ENCODE measurements at regions not wholly inside any gene's neighbourhood (a gene's known extent, or its start where the extent isn't known, plus 50 kb on each side); places are given as distances from the start of the nearest gene placed in this dataset.

DNA sequence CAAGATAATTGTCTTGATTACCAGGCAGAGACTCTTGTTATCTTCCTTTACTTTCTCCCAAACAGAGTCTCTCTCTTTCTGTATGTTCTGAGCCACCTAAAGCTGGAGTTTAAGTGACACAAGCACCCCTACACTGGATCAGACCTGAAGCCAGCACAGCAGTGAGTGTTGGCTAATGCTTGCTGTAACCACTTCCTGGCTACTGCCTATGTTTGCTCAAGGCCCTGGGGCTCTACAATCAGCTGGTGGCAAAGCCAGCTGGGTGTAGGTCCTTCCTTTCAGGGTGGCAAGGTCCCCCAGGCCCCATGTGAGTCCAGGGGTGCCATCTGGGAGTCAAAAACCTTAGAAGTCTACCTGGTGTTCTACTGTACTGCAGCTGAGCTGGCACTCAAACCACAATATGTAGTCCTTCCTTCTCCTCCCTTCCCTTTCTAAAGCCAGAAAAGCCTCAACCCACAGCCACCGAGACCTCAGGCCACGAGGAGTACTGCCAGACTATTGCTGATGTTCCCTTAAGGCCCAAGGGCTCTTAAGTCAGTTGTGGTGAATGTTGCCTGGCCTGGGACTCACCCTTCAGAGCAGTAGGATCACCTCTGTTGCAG lies 416.3 kb downstream of the ADRA2A start:
- intact Hi-C loops (cut with micrococcal nuclease): no loop called here

DNA sequence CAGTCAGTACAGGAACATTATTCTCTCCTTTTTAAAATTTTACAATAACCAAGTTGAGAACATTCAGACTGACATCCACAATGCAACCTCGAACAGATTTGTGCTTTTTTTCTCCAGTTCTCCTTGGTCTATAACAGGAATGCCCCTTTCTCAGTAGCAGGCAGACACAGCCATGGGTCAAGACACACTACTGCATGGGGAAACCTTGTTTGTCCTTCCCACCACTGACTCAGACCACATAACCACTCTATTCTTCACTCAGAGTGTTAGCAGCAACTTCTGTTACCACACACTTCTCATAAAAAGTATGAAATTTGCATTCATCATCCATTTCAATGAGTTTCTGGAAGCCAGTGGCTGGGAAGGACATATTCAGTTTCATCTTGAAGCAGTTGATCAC lies 421.7 kb downstream of the ADRA2A start:
- intact Hi-C loops (cut with micrococcal nuclease): no loop called here

GRCh38 chr10:111504376-111504775 lies 427.5 kb downstream of the ADRA2A start:
- intact Hi-C loops (cut with micrococcal nuclease): no loop called here

- intact Hi-C loops (cut with micrococcal nuclease): no loop called here
Observed at GRCh38 chr10:111506266-111507034, 429.6 kb downstream of the ADRA2A start.

- intact Hi-C loops (cut with micrococcal nuclease): no loop called here
Observed at GRCh38 chr10:111511751-111512150, 434.9 kb downstream of the ADRA2A start.

DNA sequence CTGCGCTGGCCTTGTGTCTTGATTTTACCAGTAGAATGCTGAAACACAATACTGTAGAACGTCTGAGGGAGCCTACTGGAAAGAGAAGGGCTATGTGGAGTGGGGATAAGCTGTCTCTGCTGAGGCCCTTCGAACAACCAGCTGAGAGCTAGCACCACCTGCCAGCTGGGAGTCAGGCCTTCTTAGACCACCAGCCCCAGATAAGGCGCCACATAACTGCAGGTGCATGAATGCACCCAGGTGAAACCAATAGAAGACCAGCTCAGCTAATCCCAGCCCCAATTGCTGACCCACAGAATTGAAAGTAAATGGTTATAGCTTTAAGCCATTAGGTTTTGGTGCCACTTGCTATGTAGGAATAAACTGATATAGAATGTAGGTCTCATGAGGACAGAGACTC lies 438.4 kb downstream of the ADRA2A start:
- intact Hi-C loops (cut with micrococcal nuclease): no loop called here

DNA sequence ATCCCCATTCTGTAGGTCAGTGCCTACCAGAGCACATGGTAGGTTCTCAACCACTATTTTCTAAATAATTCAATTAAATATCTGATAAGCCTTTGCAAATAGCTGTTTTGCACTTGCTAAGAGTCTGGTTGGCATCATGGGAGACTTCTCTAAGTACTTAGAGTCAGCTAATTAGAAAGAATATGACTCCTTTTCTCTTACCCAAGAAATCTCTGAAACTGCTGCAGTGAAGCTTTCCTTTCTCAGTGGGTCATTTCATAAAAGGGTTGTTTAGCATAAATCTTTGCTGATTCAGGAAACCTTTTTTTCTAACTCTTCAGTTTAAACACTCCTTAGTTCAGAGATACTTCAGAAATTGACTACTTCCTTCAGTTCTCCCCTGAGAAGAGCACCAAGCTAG lies 438.9 kb downstream of the ADRA2A start:
- intact Hi-C loops (cut with micrococcal nuclease): no loop called here

DNA sequence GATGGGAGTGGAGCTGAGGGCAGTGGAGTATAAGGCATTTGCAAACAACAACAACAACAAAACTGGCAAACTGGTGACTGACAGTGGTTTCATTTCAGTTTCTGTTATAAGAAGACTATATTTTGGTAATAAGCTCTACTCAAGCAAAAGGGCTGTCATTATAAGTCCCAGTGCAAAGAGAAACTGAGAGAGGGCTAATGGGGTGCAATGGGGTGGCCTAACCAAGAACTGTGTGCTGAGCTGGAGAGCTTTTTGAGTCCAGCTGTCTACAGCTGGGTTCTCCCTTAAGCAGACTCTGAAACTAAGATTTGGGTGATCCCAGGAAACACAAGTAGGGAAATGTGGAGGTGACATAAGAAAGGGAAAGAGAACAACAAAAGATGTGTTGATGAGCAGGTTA lies 439.3 kb downstream of the ADRA2A start:
- intact Hi-C loops (cut with micrococcal nuclease): no loop called here

- intact Hi-C loops (cut with micrococcal nuclease): no loop called here
Observed at GRCh38 chr10:111522141-111522540, 445.3 kb downstream of the ADRA2A start.

- intact Hi-C loops (cut with micrococcal nuclease): no loop called here
Observed at GRCh38 chr10:111522551-111522950, 445.7 kb downstream of the ADRA2A start.

GRCh38 chr10:111523016-111523415 lies 446.2 kb downstream of the ADRA2A start:
- intact Hi-C loops (cut with micrococcal nuclease): no loop called here

GRCh38 chr10:111524134-111524533 lies 447.3 kb downstream of the ADRA2A start:
- intact Hi-C loops (cut with micrococcal nuclease): no loop called here

DNA sequence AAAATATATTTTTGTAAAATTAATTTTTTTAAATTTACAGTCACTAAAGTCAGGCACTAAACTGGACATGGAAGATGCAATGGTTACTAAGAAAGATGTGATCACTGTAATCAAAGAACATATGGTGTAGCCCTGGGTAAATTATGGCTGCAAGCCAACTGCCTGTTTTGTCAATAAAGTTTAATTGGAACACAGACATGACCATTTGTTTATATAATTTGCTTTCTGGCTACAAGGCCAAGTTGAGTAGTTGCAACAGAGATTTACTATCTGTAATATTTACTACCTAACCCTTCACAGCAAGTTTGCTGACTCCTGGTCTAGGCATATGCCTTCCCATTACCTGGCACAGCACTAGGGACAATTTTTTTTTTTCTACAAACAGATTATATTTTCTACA lies 448.9 kb downstream of the ADRA2A start:
- intact Hi-C loops (cut with micrococcal nuclease): no loop called here

DNA sequence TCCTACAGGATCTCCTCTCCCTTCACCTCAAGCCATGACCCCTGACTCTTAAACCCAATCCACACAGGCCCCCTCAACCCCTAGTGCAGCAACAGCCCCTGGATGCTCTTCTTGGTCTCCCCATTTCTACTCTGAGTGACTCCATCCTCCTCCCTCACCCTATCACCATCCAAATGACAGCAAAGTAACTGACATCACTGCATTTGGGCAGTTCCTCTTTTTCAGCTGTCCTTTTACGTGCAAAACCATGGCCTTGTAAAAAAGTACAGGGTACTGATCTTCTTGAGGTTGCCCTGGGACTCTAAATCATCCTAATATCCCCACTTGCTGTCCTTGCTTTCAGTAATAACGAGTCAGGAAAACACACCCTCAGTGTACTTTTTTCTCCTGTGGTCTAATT lies 454.9 kb downstream of the ADRA2A start:
- intact Hi-C loops (cut with micrococcal nuclease): no loop called here

DNA sequence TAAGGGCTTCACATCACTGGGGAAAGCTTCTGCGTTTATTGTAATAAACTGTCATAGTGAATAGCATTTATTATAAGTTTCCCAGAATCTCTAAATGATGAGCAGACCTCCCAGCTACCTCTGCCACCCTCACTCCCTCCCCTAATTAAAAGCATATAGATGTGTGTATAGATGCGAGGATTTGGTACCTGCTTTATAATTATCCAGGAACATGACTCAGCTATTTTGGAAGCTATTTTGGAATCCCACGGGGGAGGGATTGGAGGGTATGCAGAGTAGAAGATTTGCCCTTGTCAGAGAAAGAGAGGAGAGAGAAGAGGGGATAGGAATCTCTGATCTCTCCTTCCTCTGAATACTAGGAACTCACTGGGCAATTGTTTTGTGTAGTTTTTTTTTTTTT lies 455.3 kb downstream of the ADRA2A start:
- intact Hi-C loops (cut with micrococcal nuclease): no loop called here

DNA sequence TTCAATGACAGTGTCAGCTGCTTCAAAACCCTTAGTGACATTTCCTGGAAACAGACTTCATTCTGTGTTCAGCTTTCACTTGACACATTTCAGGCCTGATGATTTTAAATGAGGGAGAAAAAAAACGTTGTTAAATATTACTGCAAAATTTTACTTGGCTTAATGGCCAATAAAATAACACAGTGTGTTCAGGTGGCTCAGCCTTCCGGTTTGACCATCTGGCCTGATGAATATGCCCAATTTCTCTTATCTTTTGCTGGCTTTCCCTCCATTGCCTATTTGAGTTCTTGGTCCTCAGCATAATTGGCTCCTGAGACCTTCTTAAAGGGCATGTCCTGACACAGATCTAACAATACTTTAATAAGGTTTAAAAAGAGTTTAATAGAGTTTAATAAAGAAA lies 462.4 kb downstream of the ADRA2A start:
- intact Hi-C loops (cut with micrococcal nuclease): no loop called here

GRCh38 chr10:111543854-111544253 lies 467.0 kb downstream of the ADRA2A start:
- intact Hi-C loops (cut with micrococcal nuclease): no loop called here

DNA sequence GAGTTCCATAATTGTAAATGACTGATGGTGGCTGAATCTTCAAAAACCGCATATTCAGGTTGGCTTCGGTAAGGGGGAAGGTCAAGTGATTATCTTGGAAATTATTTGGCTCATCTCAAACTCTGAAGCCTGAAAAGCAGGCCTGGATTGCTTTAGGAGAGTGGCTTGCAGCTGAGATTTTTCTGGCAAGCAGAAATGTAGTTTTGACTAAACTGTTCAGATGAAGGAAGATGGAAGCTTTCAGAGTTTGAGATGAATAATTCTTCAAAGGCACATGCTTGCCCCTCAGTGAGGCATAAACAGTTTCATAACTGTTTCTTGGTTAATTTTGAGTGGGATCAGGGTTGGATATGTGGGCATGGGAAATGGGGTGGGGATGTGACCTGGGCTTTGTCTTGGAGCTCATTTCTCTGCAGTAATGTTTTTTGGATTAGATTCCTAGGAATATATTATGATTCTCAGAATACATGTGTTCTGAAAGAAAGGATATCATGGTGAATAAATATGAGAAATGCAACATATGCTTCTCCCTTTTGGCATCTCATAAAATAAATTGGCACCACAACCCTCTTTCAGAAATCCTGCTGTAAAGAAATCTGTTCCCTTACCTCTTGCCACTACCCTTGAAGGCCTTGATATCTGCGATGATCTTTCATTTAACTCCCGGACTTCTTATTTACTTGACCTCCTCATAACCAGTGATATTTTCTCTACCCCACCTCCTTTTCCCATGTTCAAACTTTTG lies 469.2 kb downstream of the ADRA2A start:
- intact Hi-C loops (cut with micrococcal nuclease): no loop called here

DNA sequence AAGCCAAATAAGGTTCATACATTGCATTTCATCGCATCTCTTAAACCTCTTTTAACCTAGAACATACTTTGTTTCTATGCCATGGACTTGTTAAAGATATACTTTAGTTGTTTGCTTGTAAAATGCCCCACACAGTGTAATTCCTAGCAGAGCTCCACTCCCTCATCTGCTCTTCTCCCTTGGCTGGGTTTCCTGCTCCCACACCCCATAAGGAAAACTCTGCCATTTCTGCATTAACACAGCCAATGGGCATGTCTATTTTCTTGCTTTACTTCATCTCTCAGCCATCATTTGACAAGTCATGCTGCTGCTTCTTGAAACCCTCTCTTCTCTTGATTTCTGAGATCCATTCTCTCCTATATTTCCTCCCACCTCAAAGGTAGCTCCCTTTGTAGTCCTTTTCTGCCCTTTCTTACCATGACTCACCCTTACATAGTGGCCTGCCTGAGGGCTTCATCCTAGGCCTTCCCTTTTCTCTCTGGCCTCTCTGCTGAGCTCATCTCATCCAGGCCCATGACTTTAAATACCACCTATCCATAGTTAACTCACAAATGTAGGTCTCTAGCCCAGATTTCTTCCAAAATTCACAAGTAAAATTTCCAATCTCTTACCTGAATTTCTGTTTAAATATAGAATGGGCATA lies 471.4 kb downstream of the ADRA2A start:
- intact Hi-C loops (cut with micrococcal nuclease): no loop called here

- intact Hi-C loops (cut with micrococcal nuclease): no loop called here
Observed at GRCh38 chr10:111551001-111551400, 474.2 kb downstream of the ADRA2A start.

- intact Hi-C loops (cut with micrococcal nuclease): no loop called here
Observed at GRCh38 chr10:111556666-111557065, 479.8 kb downstream of the ADRA2A start.

DNA sequence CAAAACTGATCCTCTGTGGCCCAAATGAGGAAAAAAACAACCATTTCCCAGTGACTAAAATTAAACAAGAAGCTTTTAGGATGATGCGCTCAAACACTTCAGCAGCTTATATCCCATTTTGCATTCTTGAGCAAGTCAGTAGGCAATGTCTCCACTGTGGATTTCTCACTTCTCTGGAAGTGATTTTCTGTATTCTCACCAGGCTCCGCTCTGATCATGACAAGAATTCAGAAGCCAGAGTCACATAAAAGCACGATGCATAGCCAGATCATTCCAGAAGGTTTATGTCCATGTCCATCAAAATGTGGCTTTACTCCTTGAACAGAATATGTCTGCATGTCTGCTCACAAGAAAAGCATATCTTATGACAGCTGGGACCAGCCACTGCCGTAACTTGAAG lies 481.4 kb downstream of the ADRA2A start:
- intact Hi-C loops (cut with micrococcal nuclease): no loop called here
